ACHN (cell line): ENCODE measurements at regions not wholly inside any gene's neighbourhood (a gene's known extent, or its start where the extent isn't known, plus 50 kb on each side); places are given as distances from the start of the nearest gene placed in this dataset.

Source experiments
- DNase-seq: peaks from one replicate; pipeline ENCODE4 v3.0.0-alpha.2; 2015
- in situ Hi-C: cut with HindIII; loops from 2 replicates; pipeline ENCODE4 v1.10.0; 2017; ENCODE audit warnings: low sequenced_read_pairs, low pct_ligation_motif_present, low pct_unique_long_range_greater_than_20kb

- in situ Hi-C loops = no loop called here
- no peak for DNase-seq
These were observed 127.0 kb upstream of the NTRK2 start for GRCh38 chr9:84542554-84542953.

- in situ Hi-C loops = no loop called here
- DNase-seq = no peak
These were observed 115.4 kb upstream of the NTRK2 start for GRCh38 chr9:84554069-84554664.

GRCh38 chr9:84556556-84556955 is 113.0 kb upstream of the NTRK2 start:
- in situ Hi-C loops = no loop called here

GRCh38 chr9:84557751-84558150 is 111.8 kb upstream of the NTRK2 start:
- no peak for DNase-seq
- in situ Hi-C loops = no loop called here

More at GRCh38 chr9:84556556-84556955, 113.0 kb upstream of the NTRK2 start:
- no peak for DNase-seq

DNA sequence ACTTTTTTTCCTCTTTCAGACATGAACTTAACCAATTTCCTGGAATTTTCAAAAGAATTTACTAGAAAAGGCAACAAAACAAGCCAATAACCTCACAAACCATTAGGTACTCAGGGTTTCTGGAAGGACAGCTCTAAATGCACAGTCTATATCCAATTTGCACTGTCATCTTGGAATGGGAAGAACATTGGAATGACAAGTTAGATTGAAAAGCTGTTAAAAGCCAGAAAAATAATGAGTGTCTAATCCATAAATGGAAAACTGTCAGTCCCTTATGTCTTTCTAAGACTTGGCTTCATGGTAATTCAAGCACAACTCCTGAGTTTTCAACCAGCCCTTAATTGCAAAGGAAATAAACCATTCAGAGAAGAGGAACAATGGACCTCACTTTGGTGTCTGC is 105.8 kb upstream of the NTRK2 start:
- DNase-seq = no peak
- in situ Hi-C loops = no loop called here

GRCh38 chr9:84567805-84568204 is 101.7 kb upstream of the NTRK2 start:
- DNase-seq = no peak
- in situ Hi-C loops = no loop called here

GRCh38 chr9:84570482-84571154 is 98.9 kb upstream of the NTRK2 start:
- no peak for DNase-seq
- in situ Hi-C loops = no loop called here

DNA sequence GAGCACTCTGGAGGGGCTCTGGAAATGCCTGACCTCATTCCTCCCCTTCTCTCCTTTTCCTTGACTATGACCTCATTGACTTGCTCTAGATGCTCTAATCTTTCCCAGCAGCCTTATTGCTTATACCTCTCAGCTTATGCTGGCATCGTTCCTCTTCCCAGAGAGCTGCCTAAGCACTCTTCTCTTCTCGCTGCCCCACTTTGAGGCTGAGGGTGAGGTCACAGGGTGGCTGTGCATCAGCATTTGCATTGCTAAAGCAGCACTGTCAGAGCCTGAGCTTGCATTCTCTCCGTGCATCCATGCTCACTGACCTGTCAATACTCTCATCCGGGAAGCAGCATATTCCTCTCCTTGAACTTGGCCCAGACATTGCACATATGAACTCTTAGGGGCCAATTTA is 96.4 kb upstream of the NTRK2 start:
- no peak for DNase-seq
- in situ Hi-C loops = no loop called here

GRCh38 chr9:84575705-84576104 is 93.8 kb upstream of the NTRK2 start:
- DNase-seq = no peak
- in situ Hi-C loops = no loop called here

GRCh38 chr9:84583866-84584265 is 85.7 kb upstream of the NTRK2 start:
- no peak for DNase-seq
- in situ Hi-C loops = no loop called here

- no peak for DNase-seq
- in situ Hi-C loops = no loop called here
These were observed 82.9 kb upstream of the NTRK2 start for GRCh38 chr9:84586662-84587061.

GRCh38 chr9:84587153-84587552 is 82.4 kb upstream of the NTRK2 start:
- DNase-seq = no peak
- in situ Hi-C loops = no loop called here

- in situ Hi-C loops = no loop called here
- no peak for DNase-seq
These were observed 80.0 kb upstream of the NTRK2 start for GRCh38 chr9:84589542-84589941.

DNA sequence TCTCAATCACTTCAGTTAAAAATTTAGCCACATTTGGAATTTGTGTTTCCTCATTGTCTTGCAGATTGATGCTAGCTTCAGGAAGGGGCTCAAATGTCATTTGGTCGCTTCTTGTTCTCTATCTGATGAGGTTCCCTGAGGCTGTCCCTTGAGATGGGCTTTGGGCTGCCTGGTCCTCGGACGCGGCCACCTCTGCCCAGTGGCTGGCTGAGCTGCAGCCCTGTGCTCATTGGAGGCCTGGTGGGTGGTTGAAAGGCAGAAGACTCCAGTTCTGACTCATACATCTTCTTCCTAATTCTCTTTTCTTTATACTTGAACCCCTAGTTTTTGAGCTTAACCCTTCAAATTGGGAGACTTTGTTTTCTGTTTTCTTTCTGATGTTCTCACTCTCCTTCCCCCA is 78.8 kb upstream of the NTRK2 start:
- in situ Hi-C loops = no loop called here
- DNase-seq = no peak

- in situ Hi-C loops = no loop called here
These were observed 76.6 kb upstream of the NTRK2 start for GRCh38 chr9:84592918-84593317.

DNA sequence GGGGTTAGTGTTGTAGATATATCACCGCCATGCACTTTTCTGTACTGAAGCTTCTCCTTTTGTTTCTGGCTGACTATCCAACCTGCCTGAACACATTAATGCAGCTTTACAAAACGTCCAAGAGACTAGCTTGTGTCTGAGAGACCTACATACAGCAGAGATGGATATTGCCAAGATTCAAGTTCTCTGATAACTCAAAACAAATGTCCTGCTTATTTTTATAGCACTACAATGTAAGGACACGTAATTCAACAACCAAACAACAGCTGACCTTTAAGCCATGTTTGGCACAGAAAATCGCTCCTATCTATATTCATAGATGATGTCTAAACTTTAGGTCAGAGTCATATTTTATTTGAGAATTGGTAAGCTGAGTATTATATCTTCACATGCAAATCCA is 76.2 kb upstream of the NTRK2 start:
- in situ Hi-C loops = no loop called here
- DNase-seq = no peak

More at GRCh38 chr9:84592918-84593317, 76.6 kb upstream of the NTRK2 start:
- no peak for DNase-seq

- in situ Hi-C loops = no loop called here
These were observed 72.4 kb upstream of the NTRK2 start for GRCh38 chr9:84597131-84597530.

GRCh38 chr9:84598921-84599636 is 70.5 kb upstream of the NTRK2 start:
- DNase-seq = no peak
- in situ Hi-C loops = no loop called here

More at GRCh38 chr9:84597131-84597530, 72.4 kb upstream of the NTRK2 start:
- no peak for DNase-seq

DNA sequence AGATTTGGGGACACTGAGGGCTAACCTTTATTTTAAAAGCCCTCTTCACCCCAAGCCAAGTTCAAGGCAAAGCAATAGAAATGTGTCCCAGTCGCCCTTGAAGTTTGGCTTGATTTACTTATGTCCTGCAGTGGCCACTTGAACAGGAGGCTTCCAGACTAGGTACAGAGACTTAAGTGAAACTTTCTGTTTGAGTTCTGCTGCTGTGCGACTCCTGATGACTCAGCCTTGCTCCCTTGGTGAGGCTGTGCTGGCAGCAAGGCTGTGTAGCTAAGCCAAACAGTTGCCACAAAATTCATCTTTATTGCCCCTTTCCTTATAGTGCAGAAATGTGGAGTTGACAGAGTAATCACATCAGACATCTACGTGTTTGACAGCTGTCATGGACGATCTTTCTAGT is 68.8 kb upstream of the NTRK2 start:
- no peak for DNase-seq
- in situ Hi-C loops = no loop called here

DNA sequence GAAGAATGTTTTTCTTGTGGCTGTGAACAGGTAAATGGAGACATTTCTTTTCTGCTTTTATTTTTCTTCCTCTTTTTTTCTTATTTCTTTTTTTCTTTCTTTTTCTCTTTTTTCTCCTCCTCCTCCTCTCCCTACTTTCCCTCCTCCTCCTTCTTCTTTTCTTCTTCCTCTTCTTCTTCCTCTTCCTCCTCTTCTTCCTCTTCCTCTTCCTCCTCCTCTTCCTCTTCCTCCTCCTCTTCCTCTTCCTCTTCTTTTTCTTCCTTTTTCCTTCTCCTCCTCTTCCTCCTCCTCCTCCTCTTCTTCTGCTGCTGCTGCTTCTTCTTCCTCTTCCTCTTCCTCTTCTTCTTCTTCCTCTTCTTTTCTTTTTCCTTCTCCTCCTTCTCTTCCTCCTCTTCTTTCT is 65.3 kb upstream of the NTRK2 start:
- in situ Hi-C loops = no loop called here
- no peak for DNase-seq
